ENCODE measurements at regions not wholly inside any gene's neighbourhood (a gene's known extent, or its start where the extent isn't known, plus 50 kb on each side); places are given as distances from the start of the nearest gene placed in this dataset.
"Not testable (repeated sequence)": the region's sequence is repeated elsewhere in the genome, so short reads cannot be mapped to it uniquely, and the experiment has no call there.

- 70% methylated on average over 2 of the region's 5 CpGs for WGBS (ENCODE audit: insufficient coverage)
- Mint-ChIP-seq H3K4me1 (no peaks in the 10 kb centered on the region), H3K36me3 (no peaks in the 10 kb centered on the region), H3K27me3 (peaks cover 0 to 4% of the 10 kb centered on the region in 2 donors), H3K4me3 (no peak overlapping the region), H3K9me3 (no peaks in the 10 kb centered on the region), H3K27ac (no peak overlapping the region)
- Histone ChIP-seq H3K4me3 (ENCODE audit: control insufficient read depth in 1 of 2, extremely low read depth in 1 of 2, low read length in 1 of 2) (no peak overlapping the region), H3K9me3 (no peaks in the 10 kb centered on the region), H3K4me1 (ENCODE audit: control insufficient read depth in 1 of 2, extremely low read depth in 1 of 2, insufficient read depth in 2 of 2, low read length in 2 of 2) (no peaks in the 10 kb centered on the region), H3K36me3 (ENCODE audit: control insufficient read depth in 2 of 2, extremely low read depth in 1 of 2, insufficient read depth in 1 of 2, low read length in 1 of 2) (no peaks in the 10 kb centered on the region), H3K27ac (ENCODE audit: low read length) (no peak overlapping the region), H3K27me3 (replicated peaks in 1 of 2; ENCODE audit: control insufficient read depth in 2 of 2, extremely low read depth in 1 of 2, insufficient read depth in 2 of 2, low read length in 1 of 2) (no peaks in the 10 kb centered on the region)
- no peak for DNase-seq
- no peak for ATAC-seq (replicated peaks in 1 of 4)
- POLR2A ChIA-PET, result no interaction called here
- CTCF ChIA-PET, result no interaction called here
Measured at GRCh38 chr6:21731411-21732031, 138.0 kb downstream of the SOX4 start.

GRCh38 chr6:21732032-21732730 is 138.6 kb downstream of the SOX4 start:
- DNase-seq; POLR2A ChIA-PET; H3K9me3 Mint-ChIP-seq; H3K4me1 ChIP-seq (ENCODE audit: control insufficient read depth in 1 of 2, extremely low read depth in 1 of 2, insufficient read depth in 2 of 2, low read length in 2 of 2); H3K36me3 ChIP-seq (ENCODE audit: control insufficient read depth in 2 of 2, extremely low read depth in 1 of 2, insufficient read depth in 1 of 2, low read length in 1 of 2); H3K36me3 Mint-ChIP-seq; H3K27me3 Mint-ChIP-seq; H3K4me3 Mint-ChIP-seq; H3K27ac Mint-ChIP-seq; H3K4me1 Mint-ChIP-seq; H3K4me3 ChIP-seq (ENCODE audit: control insufficient read depth in 1 of 2, extremely low read depth in 1 of 2, low read length in 1 of 2); H3K27ac ChIP-seq (ENCODE audit: low read length); H3K27me3 ChIP-seq (replicated peaks in 1 of 2; ENCODE audit: control insufficient read depth in 2 of 2, extremely low read depth in 1 of 2, insufficient read depth in 2 of 2, low read length in 1 of 2); H3K9me3 ChIP-seq; CTCF ChIA-PET; ATAC-seq (replicated peaks in 1 of 4): not testable (repeated sequence)
- 83% methylated on average over 4 of the region's 14 CpGs for whole genome bisulfite sequencing (ENCODE audit: insufficient coverage)

- H3K4me1 Mint-ChIP-seq, result no peaks in the 10 kb centered on the region
- Histone ChIP-seq H3K27me3 (replicated peaks in 1 of 2; ENCODE audit: control insufficient read depth in 2 of 2, extremely low read depth in 1 of 2, insufficient read depth in 2 of 2, low read length in 1 of 2) (no peaks in the 10 kb centered on the region), H3K4me3 (ENCODE audit: control insufficient read depth in 1 of 2, extremely low read depth in 1 of 2, low read length in 1 of 2) (no peak overlapping the region), H3K9me3 (no peaks in the 10 kb centered on the region), H3K36me3 (ENCODE audit: control insufficient read depth in 2 of 2, extremely low read depth in 1 of 2, insufficient read depth in 1 of 2, low read length in 1 of 2) (no peaks in the 10 kb centered on the region), H3K4me1 (ENCODE audit: control insufficient read depth in 1 of 2, extremely low read depth in 1 of 2, insufficient read depth in 2 of 2, low read length in 2 of 2) (peaks cover 0 to 3% of the 10 kb centered on the region in 2 experiments), H3K27ac (ENCODE audit: low read length) (no peak overlapping the region)
- no peak overlapping the region for H3K4me3 Mint-ChIP-seq
- no CpG with 5 or more reads among the region's 2 CpGs for WGBS (ENCODE audit: insufficient coverage)
- no peaks in the 10 kb centered on the region for H3K9me3 Mint-ChIP-seq
- DNase-seq (no peak), ATAC-seq (replicated peaks in 1 of 4) (no peak)
- ChIA-PET CTCF (no interaction called here), POLR2A (interaction anchor here in 1 of 2 donors (0.7 kb wide), 1 partner anchor 1680 kb away, joined by 4 read pairs; no protein-coding TSS in a partner anchor)
- H3K36me3 Mint-ChIP-seq, result no peaks in the 10 kb centered on the region
- H3K27me3 Mint-ChIP-seq, result peaks cover 2 to 4% of the 10 kb centered on the region in 2 donors
- H3K27ac Mint-ChIP-seq, result no peak overlapping the region
Measured at GRCh38 chr6:21732731-21733130, 139.2 kb downstream of the SOX4 start.

GRCh38 chr6:21733311-21733710 is 139.8 kb downstream of the SOX4 start:
- Mint-ChIP-seq H3K27ac (no peak overlapping the region), H3K27me3 (peaks cover 2 to 4% of the 10 kb centered on the region in 2 donors), H3K9me3 (no peaks in the 10 kb centered on the region), H3K4me3 (no peak overlapping the region), H3K36me3 (no peaks in the 10 kb centered on the region), H3K4me1 (no peaks in the 10 kb centered on the region)
- H3K27ac ChIP-seq (ENCODE audit: low read length), result no peak overlapping the region
- no CpG with 5 or more reads among the region's 1 CpG for WGBS (ENCODE audit: insufficient coverage)
- H3K36me3 ChIP-seq (ENCODE audit: control insufficient read depth in 2 of 2, extremely low read depth in 1 of 2, insufficient read depth in 1 of 2, low read length in 1 of 2), result no peaks in the 10 kb centered on the region
- ATAC-seq (replicated peaks in 1 of 4), result no peak
- H3K4me1 ChIP-seq (ENCODE audit: control insufficient read depth in 1 of 2, extremely low read depth in 1 of 2, insufficient read depth in 2 of 2, low read length in 2 of 2), result peaks cover 0 to 3% of the 10 kb centered on the region in 2 experiments
- POLR2A ChIA-PET, result interaction anchor here in 1 of 2 donors (0.7 kb wide), 1 partner anchor 1680 kb away, joined by 4 read pairs; no protein-coding TSS in a partner anchor
- H3K4me3 ChIP-seq (ENCODE audit: control insufficient read depth in 1 of 2, extremely low read depth in 1 of 2, low read length in 1 of 2), result no peak overlapping the region
- CTCF ChIA-PET, result no interaction called here
- no peaks in the 10 kb centered on the region for H3K9me3 ChIP-seq
- no peak for DNase-seq
- H3K27me3 ChIP-seq (replicated peaks in 1 of 2; ENCODE audit: control insufficient read depth in 2 of 2, extremely low read depth in 1 of 2, insufficient read depth in 2 of 2, low read length in 1 of 2), result no peaks in the 10 kb centered on the region

- no peak overlapping the region for H3K4me3 Mint-ChIP-seq
- WGBS (ENCODE audit: insufficient coverage), result 92% methylated on average over 2 of the region's 3 CpGs
- H3K36me3 Mint-ChIP-seq, result no peaks in the 10 kb centered on the region
- CTCF ChIA-PET, result no interaction called here
- no peaks in the 10 kb centered on the region for H3K36me3 ChIP-seq (ENCODE audit: control insufficient read depth in 2 of 2, extremely low read depth in 1 of 2, insufficient read depth in 1 of 2, low read length in 1 of 2)
- peaks cover 0 to 3% of the 10 kb centered on the region in 2 experiments for H3K4me1 ChIP-seq (ENCODE audit: control insufficient read depth in 1 of 2, extremely low read depth in 1 of 2, insufficient read depth in 2 of 2, low read length in 2 of 2)
- no peak overlapping the region for H3K27ac Mint-ChIP-seq
- no peaks in the 10 kb centered on the region for H3K9me3 ChIP-seq
- H3K27me3 Mint-ChIP-seq, result peaks cover 2 to 4% of the 10 kb centered on the region in 2 donors
- H3K27ac ChIP-seq (ENCODE audit: low read length), result no peak overlapping the region
- ATAC-seq (replicated peaks in 1 of 4), result no peak
- no peak for DNase-seq
- no peaks in the 10 kb centered on the region for H3K9me3 Mint-ChIP-seq
- H3K4me3 ChIP-seq (ENCODE audit: control insufficient read depth in 1 of 2, extremely low read depth in 1 of 2, low read length in 1 of 2), result no peak overlapping the region
- H3K27me3 ChIP-seq (replicated peaks in 1 of 2; ENCODE audit: control insufficient read depth in 2 of 2, extremely low read depth in 1 of 2, insufficient read depth in 2 of 2, low read length in 1 of 2), result no peaks in the 10 kb centered on the region
- POLR2A ChIA-PET, result interaction anchor here in 1 of 2 donors (0.6 kb wide), 1 partner anchor 39 kb away, joined by 3 read pairs; no protein-coding TSS in a partner anchor
- no peaks in the 10 kb centered on the region for H3K4me1 Mint-ChIP-seq
Measured at GRCh38 chr6:21734204-21734603, 140.7 kb downstream of the SOX4 start.

GRCh38 chr6:21738180-21739094 is 144.9 kb downstream of the SOX4 start:
- H3K4me1 Mint-ChIP-seq, result no peaks in the 10 kb centered on the region
- Histone ChIP-seq H3K36me3 (ENCODE audit: control insufficient read depth in 2 of 2, extremely low read depth in 1 of 2, insufficient read depth in 1 of 2, low read length in 1 of 2) (no peaks in the 10 kb centered on the region), H3K9me3 (no peaks in the 10 kb centered on the region), H3K4me1 (ENCODE audit: control insufficient read depth in 1 of 2, extremely low read depth in 1 of 2, insufficient read depth in 2 of 2, low read length in 2 of 2) (peaks cover 0 to 3% of the 10 kb centered on the region in 2 experiments), H3K27ac (ENCODE audit: low read length) (no peak overlapping the region), H3K27me3 (replicated peaks in 1 of 2; ENCODE audit: control insufficient read depth in 2 of 2, extremely low read depth in 1 of 2, insufficient read depth in 2 of 2, low read length in 1 of 2) (no peaks in the 10 kb centered on the region), H3K4me3 (ENCODE audit: control insufficient read depth in 1 of 2, extremely low read depth in 1 of 2, low read length in 1 of 2) (no peak overlapping the region)
- no peak overlapping the region for H3K4me3 Mint-ChIP-seq
- no peaks in the 10 kb centered on the region for H3K9me3 Mint-ChIP-seq
- peaks cover 2 to 4% of the 10 kb centered on the region in 2 donors for H3K27me3 Mint-ChIP-seq
- DNase-seq (no peak), ATAC-seq (replicated peaks in 1 of 4) (no peak)
- ChIA-PET CTCF (interaction anchor here in 1 of 2 donors (0.6 kb wide), 1 partner anchor 1753 kb away, joined by 6 read pairs; no protein-coding TSS in a partner anchor), POLR2A (no interaction called here)
- WGBS (ENCODE audit: insufficient coverage), result 71% methylated on average over 1 of the region's 5 CpGs
- no peak overlapping the region for H3K27ac Mint-ChIP-seq
- no peaks in the 10 kb centered on the region for H3K36me3 Mint-ChIP-seq

Measured in T-cell (primary cell).